LNCAP (cell line): ENCODE measurements at regions not wholly inside any gene's neighbourhood (a gene's known extent, or its start where the extent isn't known, plus 50 kb on each side); places are given as distances from the start of the nearest gene placed in this dataset.

ENCODE experiments used
- TF ChIP-seq, protein P1 (sequence below): fragments of 450-650 bp; IDR thresholded peaks from 2 replicates; pipeline ENCODE4 v1.5.1; 2017; ENCODE audit warnings: mild to moderate bottlenecking

- TF ChIP-seq, protein P1, sequence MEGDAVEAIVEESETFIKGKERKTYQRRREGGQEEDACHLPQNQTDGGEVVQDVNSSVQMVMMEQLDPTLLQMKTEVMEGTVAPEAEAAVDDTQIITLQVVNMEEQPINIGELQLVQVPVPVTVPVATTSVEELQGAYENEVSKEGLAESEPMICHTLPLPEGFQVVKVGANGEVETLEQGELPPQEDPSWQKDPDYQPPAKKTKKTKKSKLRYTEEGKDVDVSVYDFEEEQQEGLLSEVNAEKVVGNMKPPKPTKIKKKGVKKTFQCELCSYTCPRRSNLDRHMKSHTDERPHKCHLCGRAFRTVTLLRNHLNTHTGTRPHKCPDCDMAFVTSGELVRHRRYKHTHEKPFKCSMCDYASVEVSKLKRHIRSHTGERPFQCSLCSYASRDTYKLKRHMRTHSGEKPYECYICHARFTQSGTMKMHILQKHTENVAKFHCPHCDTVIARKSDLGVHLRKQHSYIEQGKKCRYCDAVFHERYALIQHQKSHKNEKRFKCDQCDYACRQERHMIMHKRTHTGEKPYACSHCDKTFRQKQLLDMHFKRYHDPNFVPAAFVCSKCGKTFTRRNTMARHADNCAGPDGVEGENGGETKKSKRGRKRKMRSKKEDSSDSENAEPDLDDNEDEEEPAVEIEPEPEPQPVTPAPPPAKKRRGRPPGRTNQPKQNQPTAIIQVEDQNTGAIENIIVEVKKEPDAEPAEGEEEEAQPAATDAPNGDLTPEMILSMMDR, result no peak
Observed at GRCh38 chr18:8975624-8976023, 126.9 kb upstream of the NDUFV2 start.

DNA sequence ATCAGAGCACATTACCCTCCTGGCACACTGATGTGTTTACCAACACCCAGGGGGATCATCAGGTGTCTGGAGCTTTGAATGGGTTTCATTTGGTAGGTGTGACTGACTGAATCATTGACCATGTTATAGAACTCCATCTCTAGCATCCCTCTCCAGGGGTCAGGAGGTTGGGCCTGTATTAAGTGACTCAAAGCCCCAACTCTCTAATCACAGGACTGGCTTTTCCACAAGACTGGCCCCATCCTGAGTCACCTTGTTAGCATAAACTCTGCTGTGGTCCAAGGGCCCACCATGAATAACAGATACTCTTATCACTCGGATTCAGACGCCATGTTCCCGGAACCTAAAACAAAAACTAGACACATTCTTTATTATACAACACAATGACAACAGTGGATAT lies 125.9 kb upstream of the NDUFV2 start:
- TF ChIP-seq, protein P1, result no peak

- TF ChIP-seq, protein P1, result no peak
Observed at GRCh38 chr18:8977166-8977565, 125.3 kb upstream of the NDUFV2 start.

DNA sequence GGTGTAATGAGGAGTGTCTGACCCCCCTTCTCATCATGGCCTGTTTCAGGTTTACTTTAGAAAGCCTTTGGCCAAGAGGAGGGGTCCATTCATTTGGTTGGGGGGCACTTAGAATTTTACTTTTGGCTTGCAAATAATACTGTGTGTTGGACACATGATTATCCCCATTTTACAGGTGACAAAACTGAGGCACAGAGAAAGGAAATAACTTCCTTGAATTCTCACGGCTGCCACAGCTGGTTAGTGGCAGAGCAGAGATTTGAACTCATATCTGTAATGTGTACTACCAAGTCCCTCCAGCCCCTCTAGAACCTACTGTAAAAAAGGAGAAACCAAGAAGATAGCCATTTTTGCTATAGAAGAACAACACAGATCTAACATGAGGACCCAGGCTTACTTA lies 124.8 kb upstream of the NDUFV2 start:
- TF ChIP-seq, protein P1, result no peak

GRCh38 chr18:8978394-8978793 lies 124.1 kb upstream of the NDUFV2 start:
- TF ChIP-seq, protein P1, result no peak

- TF ChIP-seq, protein P1, result no peak
Observed at GRCh38 chr18:8979258-8979988, 123.1 kb upstream of the NDUFV2 start.

GRCh38 chr18:8980496-8980895 lies 122.0 kb upstream of the NDUFV2 start:
- TF ChIP-seq, protein P1, result no peak

DNA sequence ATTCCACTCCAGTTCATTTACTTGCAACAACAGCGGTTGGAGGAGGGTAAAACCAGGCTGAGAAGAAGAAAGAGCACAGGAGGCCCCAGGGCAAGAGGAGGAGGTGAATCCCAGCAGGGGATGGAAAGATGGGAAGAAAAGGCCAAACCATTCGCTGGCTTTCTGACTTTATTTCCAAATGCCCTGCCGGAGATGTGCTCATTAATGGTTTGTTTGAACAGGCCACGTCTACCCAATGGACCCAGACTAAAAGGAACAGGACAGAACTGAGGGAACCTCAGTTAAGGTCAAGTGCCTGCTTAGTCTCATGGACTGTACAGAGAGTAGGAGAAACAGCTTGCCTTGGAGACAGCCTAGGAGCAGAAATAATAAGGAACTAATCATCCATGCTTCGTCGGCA lies 121.6 kb upstream of the NDUFV2 start:
- TF ChIP-seq, protein P1, result no peak
